ENCODE measurements at regions not wholly inside any gene's neighbourhood (a gene's known extent, or its start where the extent isn't known, plus 50 kb on each side); places are given as distances from the start of the nearest gene placed in this dataset.

GRCh38 chr15:88334436-88334835 is 77.9 kb upstream of the NTRK3 start:
- intact Hi-C loops (cut with micrococcal nuclease) = no loop called here
- Mint-ChIP-seq H3K27me3 (ENCODE audit: low read depth in 2 of 2) (peaks cover 10 to 11% of the 10 kb centered on the region in 2 donors), H3K9me3 (no peaks in the 10 kb centered on the region), H3K4me3 (no peak overlapping the region), H3K27ac (no peak overlapping the region), H3K36me3 (no peaks in the 10 kb centered on the region), H3K4me1 (no peaks in the 10 kb centered on the region)
- ATAC-seq (no peak), DNase-seq (no peak)
- Histone ChIP-seq H3K9me3 (ENCODE audit: control insufficient read depth, insufficient read depth, low read length) (no peaks in the 10 kb centered on the region), H3K27me3 (ENCODE audit: control insufficient read depth, insufficient read depth, low read length) (no peaks in the 10 kb centered on the region), H3K4me1 (ENCODE audit: control insufficient read depth, insufficient read depth, low read length) (no peaks in the 10 kb centered on the region), H3K4me3 (ENCODE audit: low read length) (no peak overlapping the region), H3K36me3 (ENCODE audit: control insufficient read depth, insufficient read depth, low read length) (no peaks in the 10 kb centered on the region), H3K27ac (ENCODE audit: low read length) (no peak overlapping the region)
- TF ChIP-seq CTCF (IDR thresholded peaks at IDR 0.05) = no peak
- WGBS (ENCODE audit: insufficient coverage) = 64% methylated on average over 4 of the region's 4 CpGs

DNA sequence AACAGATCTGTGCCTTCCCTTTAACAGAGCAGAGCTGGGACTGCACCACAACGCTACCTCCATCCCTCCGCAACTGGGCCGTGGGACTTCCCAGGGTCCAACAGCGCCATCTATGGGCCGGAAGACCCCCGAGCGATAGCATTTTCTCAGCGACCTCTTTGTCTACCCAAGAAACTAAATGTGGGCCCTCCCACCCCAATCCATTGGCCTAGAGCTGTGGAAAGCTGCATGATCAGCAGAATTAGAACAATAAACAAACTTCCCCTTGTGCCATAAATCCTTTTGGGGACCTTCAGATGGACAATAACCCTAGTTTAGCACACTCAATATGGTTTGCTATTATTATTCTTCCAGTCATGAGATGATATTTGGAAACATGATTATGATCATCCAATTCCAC is 74.8 kb upstream of the NTRK3 start:
- Histone ChIP-seq H3K4me3 (ENCODE audit: low read length) (no peak overlapping the region), H3K27me3 (ENCODE audit: control insufficient read depth, insufficient read depth, low read length) (no peaks in the 10 kb centered on the region), H3K4me1 (ENCODE audit: control insufficient read depth, insufficient read depth, low read length) (no peaks in the 10 kb centered on the region), H3K36me3 (ENCODE audit: control insufficient read depth, insufficient read depth, low read length) (no peaks in the 10 kb centered on the region), H3K27ac (ENCODE audit: low read length) (no peak overlapping the region), H3K9me3 (ENCODE audit: control insufficient read depth, insufficient read depth, low read length) (no peaks in the 10 kb centered on the region)
- no peak for ATAC-seq
- 30% methylated on average over 8 of the region's 8 CpGs for WGBS (ENCODE audit: insufficient coverage)
- H3K4me1 Mint-ChIP-seq = no peaks in the 10 kb centered on the region
- no peak overlapping the region for H3K27ac Mint-ChIP-seq
- no peaks in the 10 kb centered on the region for H3K36me3 Mint-ChIP-seq
- peaks cover 11% of the 10 kb centered on the region in 2 donors for H3K27me3 Mint-ChIP-seq (ENCODE audit: low read depth in 2 of 2)
- intact Hi-C loops (cut with micrococcal nuclease) = no loop called here
- H3K4me3 Mint-ChIP-seq = no peak overlapping the region
- peak; percentile 37 for TF ChIP-seq CTCF (IDR thresholded peaks at IDR 0.05)
- peak in 1 of 2 donors; percentile 41 for DNase-seq
- no peaks in the 10 kb centered on the region for H3K9me3 Mint-ChIP-seq

- no peaks in the 10 kb centered on the region for H3K4me1 ChIP-seq (ENCODE audit: control insufficient read depth, insufficient read depth, low read length)
- H3K27me3 ChIP-seq (ENCODE audit: control insufficient read depth, insufficient read depth, low read length) = no peaks in the 10 kb centered on the region
- H3K27ac ChIP-seq (ENCODE audit: low read length) = no peak overlapping the region
- no peak overlapping the region for H3K4me3 ChIP-seq (ENCODE audit: low read length)
- no peak for TF ChIP-seq CTCF (IDR thresholded peaks at IDR 0.05)
- intact Hi-C loops (cut with micrococcal nuclease) = no loop called here
- H3K36me3 Mint-ChIP-seq = no peaks in the 10 kb centered on the region
- no peak for ATAC-seq
- H3K9me3 ChIP-seq (ENCODE audit: control insufficient read depth, insufficient read depth, low read length) = no peaks in the 10 kb centered on the region
- peaks cover 0 to 7% of the 10 kb centered on the region in 2 donors for H3K27me3 Mint-ChIP-seq (ENCODE audit: low read depth in 2 of 2)
- H3K27ac Mint-ChIP-seq = no peak overlapping the region
- no peak overlapping the region for H3K4me3 Mint-ChIP-seq
- no peaks in the 10 kb centered on the region for H3K36me3 ChIP-seq (ENCODE audit: control insufficient read depth, insufficient read depth, low read length)
- DNase-seq = no peak
- H3K4me1 Mint-ChIP-seq = no peaks in the 10 kb centered on the region
- H3K9me3 Mint-ChIP-seq = no peaks in the 10 kb centered on the region
- 100% methylated on average over 3 of the region's 3 CpGs for WGBS (ENCODE audit: insufficient coverage)
Observed at GRCh38 chr15:88326924-88327323, 70.4 kb upstream of the NTRK3 start.

DNA sequence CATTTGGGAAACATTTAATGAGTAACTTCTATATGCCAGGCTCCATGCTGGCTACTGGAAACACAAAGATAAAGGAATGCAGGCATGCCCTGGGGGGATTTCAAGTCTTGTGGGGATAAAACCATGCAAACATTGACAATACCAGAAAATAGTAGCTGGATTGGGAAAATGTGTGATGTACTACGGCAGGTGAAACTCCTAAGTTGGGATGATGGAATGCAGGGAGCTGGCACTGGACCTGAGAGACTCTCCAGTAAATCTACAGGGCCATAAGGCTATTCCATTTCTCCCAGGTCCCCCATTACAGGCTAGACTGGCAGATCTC is 68.2 kb upstream of the NTRK3 start:
- no peak overlapping the region for H3K4me3 ChIP-seq (ENCODE audit: low read length)
- no peaks in the 10 kb centered on the region for H3K36me3 Mint-ChIP-seq
- 100% methylated on average over 1 of the region's 1 CpG for WGBS (ENCODE audit: insufficient coverage)
- peaks cover 11 to 16% of the 10 kb centered on the region in 2 donors for H3K27me3 Mint-ChIP-seq (ENCODE audit: low read depth in 2 of 2)
- no peak for DNase-seq
- no peaks in the 10 kb centered on the region for H3K4me1 ChIP-seq (ENCODE audit: control insufficient read depth, insufficient read depth, low read length)
- H3K4me3 Mint-ChIP-seq = no peak overlapping the region
- TF ChIP-seq CTCF (IDR thresholded peaks at IDR 0.05) = no peak
- H3K4me1 Mint-ChIP-seq = no peaks in the 10 kb centered on the region
- H3K27ac ChIP-seq (ENCODE audit: low read length) = no peak overlapping the region
- no peak for ATAC-seq
- H3K9me3 ChIP-seq (ENCODE audit: control insufficient read depth, insufficient read depth, low read length) = no peaks in the 10 kb centered on the region
- intact Hi-C loops (cut with micrococcal nuclease) = no loop called here
- H3K9me3 Mint-ChIP-seq = peaks cover 0 to 3% of the 10 kb centered on the region in 2 donors
- H3K27me3 ChIP-seq (ENCODE audit: control insufficient read depth, insufficient read depth, low read length) = no peaks in the 10 kb centered on the region
- no peaks in the 10 kb centered on the region for H3K36me3 ChIP-seq (ENCODE audit: control insufficient read depth, insufficient read depth, low read length)
- H3K27ac Mint-ChIP-seq = no peak overlapping the region
